HUDEP-2 (cell line): ENCODE measurements at regions not wholly inside any gene's neighbourhood (a gene's known extent, or its start where the extent isn't known, plus 50 kb on each side); places are given as distances from the start of the nearest gene placed in this dataset.

ENCODE experiments used
- DNase-seq, 76 experiments: peaks; one replicate each; lab custom pipeline; 2025; ENCODE audit not compliant: unreplicated experiment in 76 of 76; lab: John Stamatoyannopoulos, UW

GRCh38 chr4:108371282-108371681 is 202.6 kb upstream of the LEF1 start:
- no peak for DNase-seq

DNA sequence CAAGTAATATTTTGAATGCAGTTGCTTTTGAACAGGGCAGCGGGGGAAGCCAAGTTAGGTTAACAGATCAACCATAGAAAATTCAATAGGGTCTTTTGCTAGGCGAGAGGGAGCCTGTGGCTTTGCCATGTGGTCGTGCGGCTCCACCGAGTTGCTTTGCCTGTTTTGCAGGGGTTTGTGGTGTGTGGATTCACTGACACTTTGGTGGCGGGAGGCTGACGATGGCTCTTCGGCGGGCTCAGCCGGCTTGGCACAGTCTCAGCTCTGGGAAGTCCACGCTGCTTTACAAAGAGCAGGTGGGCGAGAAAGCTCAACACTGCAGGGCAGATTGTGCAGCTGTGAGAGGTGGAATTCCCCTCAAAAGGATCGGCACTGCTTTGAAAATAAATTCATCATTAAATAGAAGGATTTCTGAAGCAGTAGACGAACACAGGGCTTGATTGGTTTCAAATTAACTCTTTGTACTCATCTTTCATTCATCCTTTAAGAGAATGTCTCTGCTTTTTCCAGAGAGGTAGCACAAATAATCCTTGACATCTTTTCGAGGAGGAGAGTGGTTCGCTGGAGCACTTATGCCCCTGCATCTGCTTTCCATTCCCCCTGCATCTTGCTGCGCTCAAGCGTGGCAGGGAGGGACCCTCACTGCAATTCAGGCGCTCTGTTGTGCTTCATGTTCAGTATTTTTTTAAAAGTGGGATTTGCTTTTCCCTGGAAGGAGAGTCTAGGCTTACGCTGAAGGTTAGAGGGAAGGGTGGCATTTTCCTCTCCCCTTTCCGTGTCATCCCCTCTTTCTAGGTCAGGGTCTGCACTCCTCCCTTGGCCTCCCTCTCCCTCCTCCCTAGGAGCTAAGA is 201.8 kb upstream of the LEF1 start:
- no peak for DNase-seq

DNA sequence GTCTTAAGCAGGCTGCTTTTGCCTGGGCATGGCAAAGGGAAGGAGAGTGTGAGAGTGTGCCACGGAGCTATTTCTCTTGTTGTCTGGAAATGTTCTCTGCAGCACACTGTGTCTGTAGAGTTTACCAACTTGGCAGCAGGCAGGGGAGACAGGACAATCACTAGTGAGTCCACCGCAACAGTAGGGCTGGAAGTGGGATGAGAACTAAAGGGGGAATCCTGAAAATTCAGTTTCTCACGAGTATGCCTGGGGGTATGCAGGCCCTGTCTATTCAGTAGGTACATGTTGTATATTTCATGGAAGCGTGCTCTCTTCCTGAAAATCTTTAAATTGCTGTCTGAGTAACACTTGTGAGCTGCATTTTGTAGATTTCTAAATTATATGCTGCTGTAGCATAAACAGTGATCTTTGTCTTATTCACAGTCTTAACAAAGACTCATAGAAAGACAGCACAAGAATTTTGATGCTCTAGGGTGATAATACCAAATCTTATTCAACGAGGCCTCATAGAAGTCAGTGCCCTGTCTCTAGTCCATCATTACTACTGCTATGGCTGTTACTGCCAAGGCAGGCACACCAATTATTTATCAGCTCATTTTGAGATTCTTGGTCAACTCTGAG is 200.4 kb upstream of the LEF1 start:
- no peak for DNase-seq

DNA sequence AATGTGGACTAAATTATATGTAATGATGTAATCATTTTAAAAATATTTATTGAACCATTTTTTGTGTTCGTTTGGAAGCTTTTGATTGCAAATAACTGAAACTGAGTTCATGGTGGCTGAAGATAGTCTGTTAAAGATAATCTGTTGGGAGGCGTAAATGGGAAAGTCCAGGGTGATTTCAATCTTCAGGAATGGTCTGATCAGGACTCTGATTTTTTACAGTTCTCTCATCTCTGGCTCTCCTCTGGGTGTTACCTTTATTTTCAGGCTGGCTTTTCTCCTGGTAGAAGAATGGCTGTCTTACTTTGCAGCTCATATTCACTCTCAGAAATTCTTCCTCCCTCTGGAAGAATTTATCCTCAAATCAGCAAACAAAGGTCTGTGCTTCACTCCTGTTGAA is 199.0 kb upstream of the LEF1 start:
- DNase-seq: no peak

DNA sequence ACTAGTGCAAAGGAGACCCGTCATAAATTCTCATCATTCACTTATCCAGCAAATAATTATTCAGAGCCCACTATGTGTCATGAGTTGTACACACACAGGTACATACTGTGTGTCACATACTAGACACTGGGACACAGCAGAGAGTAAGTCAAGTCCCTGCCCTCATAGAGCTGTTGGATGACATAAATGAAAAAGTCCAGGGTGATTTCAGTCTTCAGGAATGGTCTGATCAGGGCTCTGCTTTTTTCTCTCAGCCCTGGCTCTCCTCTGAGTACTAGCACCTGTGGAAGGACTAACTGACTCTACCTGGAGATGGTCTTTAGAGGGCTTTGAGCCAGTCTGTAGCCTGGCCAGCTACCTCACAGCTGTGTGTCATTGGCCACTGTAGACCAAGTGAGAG is 198.0 kb upstream of the LEF1 start:
- no peak for DNase-seq

DNA sequence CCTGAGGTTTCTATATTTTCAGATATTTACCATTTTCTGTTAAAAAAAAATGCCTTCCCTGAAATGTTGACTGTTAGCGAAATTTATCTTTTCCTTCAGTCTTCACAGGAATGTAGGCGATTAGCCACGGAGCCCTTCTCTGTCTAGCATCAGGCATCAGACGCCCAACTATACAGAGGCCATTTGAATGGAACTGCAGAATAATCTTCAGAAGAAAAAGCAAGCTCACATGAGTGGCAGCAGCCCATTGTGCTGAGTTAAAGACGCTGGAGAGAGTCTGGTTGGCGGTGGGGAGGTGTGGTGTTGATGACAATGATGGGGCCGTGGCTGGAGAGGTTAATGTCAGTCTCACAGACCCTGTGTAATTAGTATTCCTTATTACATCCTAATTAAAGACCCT is 196.8 kb upstream of the LEF1 start:
- no peak for DNase-seq

- DNase-seq: no peak
Measured at GRCh38 chr4:108361886-108362285, 193.2 kb upstream of the LEF1 start.

DNA sequence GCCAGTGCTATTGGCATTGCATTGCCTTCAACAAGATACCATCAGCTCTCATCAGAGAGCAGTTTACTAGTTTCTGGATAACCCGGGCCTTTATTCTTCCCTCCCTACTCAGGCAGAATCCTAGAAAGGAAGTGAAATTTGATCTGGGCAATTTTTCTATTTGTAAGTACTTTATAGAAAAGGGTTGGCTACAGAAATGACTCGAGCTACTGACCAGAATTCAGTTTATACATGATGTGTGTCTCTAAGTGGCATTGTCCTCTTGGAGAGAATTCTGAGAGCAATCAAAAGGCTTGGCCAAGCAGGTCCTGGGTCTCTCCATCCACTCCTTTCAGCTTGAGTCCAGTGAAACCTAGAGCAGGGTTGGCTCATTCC is 192.7 kb upstream of the LEF1 start:
- DNase-seq: no peak

- no peak for DNase-seq
Measured at GRCh38 chr4:108360754-108361445, 192.2 kb upstream of the LEF1 start.

DNA sequence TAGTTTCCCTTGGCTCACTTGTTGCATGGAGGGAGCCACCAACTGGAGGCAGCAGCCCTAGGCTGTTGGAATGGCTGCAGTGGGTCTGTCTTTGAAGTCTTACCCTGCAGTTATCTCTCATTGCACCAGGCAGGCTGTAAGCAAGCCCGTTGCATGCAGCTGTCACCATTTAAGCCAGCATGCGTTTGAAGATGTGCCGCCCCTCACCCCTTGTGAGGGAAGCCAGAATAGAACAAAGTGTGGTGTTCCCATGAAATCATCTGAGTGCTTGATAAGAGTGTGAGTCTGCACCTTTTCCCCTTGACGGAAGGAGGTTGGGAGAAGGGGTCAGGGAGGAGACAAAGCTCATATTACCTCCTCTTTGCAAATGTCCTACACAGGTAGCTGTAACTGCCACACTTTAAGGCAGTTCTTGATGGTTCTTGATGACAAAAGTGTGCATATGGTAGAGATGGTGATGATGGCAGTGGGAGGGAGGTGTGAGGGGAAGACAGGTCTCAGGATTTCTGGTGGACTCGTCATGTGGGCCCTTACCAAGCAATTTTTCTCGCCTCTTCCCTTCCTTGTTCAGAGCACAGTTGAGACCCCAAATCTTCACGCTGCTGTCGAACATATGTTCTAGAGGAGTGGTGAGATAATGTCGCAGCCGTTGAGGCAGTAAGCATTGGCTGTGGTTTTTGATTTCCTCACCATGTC is 191.4 kb upstream of the LEF1 start:
- DNase-seq: peak in 4 of 76 experiments; percentile 0 to 28 (median 3)

- no peak for DNase-seq
Measured at GRCh38 chr4:108359130-108359985, 190.6 kb upstream of the LEF1 start.

DNA sequence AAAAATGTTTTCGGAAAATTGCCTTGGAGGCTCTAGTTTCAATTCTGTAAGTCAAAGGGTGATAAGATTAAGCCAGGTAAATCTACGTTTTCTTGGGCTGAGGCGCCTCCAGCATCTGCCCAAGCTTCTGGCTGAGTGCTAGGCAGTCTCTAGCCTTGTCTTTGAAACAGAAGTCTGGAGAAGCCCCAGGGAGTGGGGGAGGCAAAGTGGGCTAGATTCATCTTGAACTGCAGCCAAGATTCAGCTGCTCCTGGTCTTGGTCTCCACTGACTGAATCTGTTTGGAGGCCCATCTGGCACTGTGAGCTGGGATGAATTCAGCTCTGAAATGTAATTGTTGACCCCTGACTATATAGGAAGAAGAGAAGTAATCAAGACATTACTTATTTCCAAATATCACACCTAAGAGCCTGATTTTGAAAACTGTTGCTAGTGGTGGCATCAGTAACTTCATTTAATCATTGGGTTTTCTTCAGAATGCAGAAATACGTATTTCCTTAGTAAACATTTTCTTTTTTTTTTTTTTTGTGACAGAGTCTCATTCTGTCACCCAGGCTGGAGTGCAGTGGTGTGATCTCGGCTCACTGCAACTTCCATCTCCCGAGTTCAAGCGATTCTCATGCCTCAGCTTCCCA is 187.3 kb upstream of the LEF1 start:
- no peak for DNase-seq

DNA sequence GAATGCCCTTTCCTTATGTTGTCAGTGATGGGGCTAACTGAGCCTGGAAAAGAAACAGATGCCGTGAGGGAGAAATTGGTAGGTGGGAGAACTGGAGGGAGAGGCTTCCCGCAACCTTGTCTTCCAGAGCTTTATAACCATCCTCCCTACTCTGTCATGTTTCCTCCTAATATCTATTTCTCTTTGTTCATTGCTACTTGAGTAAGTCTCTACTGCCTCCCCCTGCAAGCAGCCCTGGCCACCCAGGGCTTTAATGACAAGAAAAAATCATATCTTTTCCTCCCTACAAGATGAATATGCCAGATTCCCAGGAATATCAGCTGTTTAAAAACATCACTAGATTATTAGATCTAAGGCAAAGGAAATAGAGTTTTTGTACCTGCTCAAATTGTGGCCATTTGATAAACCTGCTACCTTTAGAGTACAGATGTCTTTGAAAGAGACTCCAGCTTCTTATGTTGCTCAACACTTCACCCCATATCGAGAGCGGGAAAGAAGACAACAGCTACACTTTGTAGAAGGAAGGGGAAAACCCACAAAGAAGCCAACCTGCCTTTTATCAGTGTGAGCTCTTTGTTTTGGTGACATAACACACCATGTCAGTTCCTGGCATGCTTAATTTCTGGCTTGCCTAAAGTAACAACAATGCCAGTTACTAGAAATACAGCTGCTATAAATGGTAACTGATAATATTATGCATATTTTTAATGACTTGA is 186.6 kb upstream of the LEF1 start:
- no peak for DNase-seq

DNA sequence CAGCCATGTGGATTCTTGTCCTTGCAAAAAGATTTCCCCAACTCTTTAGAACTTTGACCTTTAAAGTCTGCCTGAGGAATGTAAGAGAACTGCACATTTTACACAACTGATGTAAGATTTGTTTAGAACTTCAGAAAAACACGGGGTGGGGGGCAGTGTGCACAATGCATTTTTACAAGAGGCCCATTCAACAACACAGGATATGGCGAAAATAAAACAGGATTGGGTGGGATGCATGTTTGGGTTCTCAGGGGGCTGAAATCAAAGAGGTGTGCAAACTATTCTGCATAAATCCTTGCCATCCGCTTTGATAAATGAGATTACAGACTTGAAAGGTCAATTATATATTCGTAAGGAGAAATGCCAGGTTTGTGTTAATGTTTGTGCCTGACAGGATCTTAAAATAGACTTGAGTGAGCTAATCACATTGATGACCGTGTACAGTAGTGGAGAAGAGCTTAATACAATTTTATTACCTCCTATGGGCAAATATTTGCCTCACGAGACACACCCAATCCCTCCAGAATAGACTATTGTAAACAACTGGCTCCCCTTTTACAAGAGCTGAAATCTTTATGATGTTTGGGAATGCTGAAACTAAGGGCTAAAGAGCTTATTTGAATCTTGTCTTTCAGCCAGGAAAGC is 184.1 kb upstream of the LEF1 start:
- DNase-seq: no peak

DNA sequence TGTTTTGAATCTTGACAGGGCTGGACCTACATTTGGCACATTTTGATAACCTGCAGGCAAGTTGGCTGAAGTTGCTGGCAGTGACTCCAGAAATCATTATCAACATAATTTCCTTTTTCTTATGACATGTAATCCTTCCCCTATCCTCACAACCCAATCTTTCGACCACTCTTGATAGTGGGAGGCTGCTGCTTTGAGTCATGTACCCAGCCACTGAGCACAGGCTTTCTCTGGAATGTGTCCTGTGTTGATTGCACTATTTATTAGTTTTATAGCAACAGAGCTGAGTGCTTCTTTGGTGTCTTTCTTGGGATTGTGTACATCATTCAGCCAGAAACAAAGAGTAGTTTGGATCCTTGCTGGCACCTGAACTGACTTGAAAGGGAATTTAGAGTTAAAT is 183.1 kb upstream of the LEF1 start:
- no peak for DNase-seq

GRCh38 chr4:108350332-108350731 is 181.6 kb upstream of the LEF1 start:
- DNase-seq: no peak

- no peak for DNase-seq
Measured at GRCh38 chr4:108346818-108347210, 178.1 kb upstream of the LEF1 start.

- DNase-seq: no peak
Measured at GRCh38 chr4:108345862-108346817, 177.4 kb upstream of the LEF1 start.
